ENCODE measurements at regions not wholly inside any gene's neighbourhood (a gene's known extent, or its start where the extent isn't known, plus 50 kb on each side); places are given as distances from the start of the nearest gene placed in this dataset.
"Not testable (repeated sequence)": the region's sequence is repeated elsewhere in the genome, so short reads cannot be mapped to it uniquely, and the experiment has no call there.

DNA sequence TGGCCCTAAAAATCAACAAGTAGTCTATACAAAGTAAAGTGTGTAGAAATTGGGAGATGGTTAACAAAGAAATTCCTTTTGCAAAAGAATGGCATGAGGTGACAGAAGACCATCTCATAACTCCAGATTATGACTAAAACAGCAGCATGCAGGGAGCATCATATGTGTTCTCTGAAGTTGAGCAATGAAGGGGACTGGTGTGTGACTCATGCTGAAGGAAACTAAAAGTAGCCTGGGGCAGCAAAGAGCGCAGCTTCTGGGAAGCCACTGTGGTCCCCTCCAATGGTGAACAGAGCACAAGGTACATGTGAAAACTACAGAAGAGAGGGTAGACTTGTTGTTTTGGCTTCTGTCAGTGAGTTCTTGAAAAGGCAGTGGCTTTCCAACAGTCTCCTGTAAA is 133.4 kb downstream of the MACC1 start:
- DNase-seq (ENCODE audit: low read depth in 4 of 4, low spot score in 3 of 4): no peak

DNA sequence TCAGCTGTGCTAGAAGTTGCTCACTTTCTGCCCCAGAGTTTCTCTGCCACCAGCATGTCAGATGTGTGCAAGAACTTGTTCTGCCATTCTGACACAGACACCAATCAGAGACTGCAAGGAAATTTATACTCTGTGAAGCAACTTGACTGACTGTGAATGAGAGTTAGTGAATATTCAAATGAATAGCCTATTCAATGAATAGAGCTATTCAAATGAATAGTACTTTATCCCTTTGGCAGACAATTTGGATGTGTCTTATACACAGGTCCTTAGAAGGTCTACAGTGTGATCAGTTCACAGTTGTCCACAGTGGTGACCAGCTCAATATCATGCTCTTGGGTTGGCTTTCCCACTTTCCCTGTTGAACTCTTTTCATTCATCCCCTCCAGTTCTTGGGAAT is 138.1 kb downstream of the MACC1 start:
- DNase-seq (ENCODE audit: low read depth in 4 of 4, low spot score in 3 of 4): no peak

DNA sequence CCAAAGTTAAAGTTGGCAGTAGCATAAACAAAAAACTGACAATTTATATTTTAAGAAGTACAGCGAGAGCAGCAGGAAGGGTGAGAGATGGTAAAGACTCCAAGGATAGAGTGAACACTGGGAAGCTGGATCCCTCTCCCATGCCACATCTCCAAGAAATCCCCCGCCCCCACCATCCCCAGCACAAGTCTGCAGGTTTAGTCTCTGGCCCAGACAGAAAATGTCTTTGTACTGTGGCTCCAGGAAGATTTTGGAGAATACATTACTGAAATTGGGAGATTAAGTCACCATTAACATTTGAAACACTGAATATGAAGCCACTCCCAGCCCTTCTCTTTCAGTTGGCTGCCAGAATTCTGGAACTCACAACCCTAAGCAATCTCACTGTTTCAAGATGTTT is 140.3 kb downstream of the MACC1 start:
- DNase-seq (ENCODE audit: low read depth in 4 of 4, low spot score in 3 of 4): no peak

DNA sequence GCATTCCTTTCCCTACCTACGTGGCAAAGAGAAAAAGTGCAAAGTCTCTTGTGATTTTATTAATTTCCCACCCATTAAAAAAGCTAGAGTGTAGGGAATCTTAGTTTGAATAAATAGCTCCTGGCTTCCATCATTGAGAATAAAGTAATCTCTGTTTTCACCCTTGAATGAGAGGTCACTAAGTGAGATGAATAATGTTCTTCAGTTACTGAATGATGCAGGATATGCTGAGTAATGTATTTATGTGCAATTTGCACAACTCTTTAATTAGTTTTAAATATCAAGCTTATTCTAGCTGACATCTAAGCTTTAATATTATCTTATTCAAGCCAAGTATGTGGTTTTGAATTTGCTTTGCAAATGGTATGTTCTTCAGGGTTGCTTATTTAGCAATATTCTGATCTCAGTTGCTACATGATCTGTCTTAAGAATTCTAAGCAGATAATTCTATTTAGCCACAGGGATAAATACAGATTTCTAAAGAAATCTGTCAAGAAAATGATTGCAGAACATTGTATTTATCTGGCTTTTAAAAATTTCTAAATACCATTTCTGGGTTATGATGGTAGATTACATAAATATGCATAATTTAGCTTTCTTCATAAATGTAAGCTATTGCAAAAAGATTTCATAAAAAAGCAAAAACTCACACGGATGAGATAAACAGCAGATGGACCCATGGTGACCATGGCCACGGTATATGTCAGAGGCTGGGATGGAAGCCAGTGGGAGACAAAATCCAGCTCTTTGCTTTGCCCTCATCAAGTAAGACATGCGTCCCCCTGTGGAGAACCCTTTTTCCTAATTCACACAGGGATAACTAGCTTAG is 141.0 kb downstream of the MACC1 start:
- DNase-seq (ENCODE audit: low read depth in 4 of 4, low spot score in 3 of 4): no peak

DNA sequence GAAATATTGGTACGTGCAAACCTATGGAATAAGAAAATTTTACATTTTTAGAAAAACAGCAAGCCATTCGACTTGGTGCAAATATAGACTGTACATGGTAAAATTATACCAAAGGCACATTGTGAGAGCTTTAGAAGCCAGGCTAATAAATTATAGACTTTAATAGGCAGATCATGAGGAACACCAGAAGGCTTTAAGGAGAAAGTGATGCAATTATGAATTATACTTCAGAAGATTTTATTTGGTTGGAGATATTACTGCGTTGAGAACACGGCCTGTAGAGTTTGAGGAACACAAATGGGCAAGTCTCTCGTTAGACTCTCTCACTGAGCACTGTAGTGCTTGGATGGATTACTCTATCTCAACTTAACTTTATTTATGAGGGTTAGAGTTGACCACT is 141.7 kb downstream of the MACC1 start:
- DNase-seq (ENCODE audit: low read depth in 4 of 4, low spot score in 3 of 4): no peak

DNA sequence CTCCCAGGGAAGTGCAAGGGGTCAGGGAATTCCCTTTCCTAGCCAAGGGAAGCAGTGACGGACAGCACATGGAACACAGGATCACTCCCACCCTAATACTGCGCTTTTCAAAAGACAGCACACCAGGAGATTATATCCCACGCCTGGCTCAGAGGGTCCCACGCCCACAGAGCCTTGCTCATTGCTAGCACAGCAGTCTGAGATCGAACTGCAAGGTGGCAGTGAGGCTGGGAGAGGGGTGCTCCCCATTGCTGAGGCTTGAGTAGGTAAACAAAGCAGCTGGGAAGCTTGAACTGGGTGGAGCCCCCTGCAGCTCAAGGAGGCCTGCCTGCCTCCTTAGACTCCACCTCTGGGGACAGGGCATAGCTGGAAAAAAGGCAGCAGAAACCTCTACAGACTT is 149.2 kb downstream of the MACC1 start:
- not testable (repeated sequence) for DNase-seq (ENCODE audit: low read depth in 4 of 4, low spot score in 3 of 4)

DNA sequence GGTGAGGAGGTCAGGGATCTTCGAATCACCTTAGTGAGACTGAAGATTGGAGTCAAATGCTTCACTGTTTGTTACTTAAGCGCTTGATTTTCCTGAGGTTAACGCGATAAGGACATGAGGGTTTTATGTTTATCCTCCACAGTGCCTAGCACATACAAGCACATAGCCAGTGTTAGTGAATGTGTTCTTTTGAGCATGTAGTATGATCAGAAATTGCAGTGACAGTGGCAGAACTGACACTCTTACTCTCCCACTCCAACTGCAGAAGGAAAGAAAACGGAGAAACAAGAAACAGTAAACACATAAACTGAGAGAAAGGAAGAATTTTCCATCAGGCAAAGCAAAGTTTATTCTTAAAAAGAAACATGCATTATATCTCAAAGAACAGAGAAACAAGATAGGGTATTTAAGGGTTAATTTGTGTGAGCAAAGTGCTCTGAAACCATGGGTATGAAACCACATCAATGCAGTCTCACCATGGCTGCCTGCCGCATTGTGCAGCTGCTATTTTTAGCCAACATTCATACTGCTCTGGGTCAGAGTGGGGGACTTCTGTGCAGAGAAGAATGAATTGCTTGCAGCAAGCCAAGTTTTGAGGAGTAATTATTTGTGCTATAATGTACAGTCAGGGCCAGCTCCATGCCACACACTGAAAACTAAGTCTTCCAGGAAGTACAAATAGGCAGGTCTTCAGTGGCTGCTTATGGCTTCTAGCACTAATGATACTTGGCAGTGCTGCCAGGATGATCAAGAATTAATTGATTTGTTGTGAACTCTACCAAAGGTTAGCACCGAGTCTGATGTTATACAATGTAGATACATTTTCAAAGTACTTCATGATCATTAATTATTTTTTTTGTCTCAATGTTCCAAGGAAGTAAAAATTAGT is 152.0 kb downstream of the MACC1 start:
- DNase-seq (ENCODE audit: low read depth in 4 of 4, low spot score in 3 of 4): peak in 2 of 4 donors; percentile 3 to 7

DNA sequence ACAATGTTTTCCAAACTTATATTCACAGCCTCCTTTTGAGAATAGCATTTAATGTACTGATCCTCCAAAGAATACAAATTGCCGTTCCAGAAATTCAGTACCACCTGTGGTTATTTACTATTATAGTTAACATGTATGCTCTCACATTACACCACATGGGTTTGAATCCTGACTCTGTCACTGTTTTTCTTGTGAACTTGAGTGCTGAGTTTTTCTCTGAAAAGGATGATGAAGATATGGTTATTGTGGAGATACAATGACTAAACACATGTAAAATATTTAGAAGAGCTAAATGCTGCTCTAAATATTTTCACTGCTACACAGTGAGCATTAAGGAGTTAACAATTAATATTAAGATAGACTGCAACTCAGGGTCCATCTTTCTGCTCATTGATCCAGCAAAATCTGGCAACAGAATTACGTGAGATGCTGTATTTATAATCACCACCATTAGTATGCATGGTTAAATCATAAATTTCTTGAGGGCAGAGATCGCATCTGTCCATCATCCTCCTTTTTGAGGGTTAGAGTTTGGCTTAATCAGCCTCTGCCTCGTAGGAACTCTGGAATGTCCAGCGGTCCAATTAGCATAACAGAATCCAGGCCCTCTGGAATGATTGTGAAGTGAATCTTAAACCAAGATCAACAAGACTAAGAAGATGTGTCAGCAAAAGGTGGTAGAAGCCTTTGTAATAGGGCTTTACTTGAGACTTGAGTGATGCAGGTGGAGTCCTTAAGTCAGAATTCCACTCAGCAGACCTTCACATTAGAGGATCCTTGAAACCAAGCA is 152.8 kb downstream of the MACC1 start:
- no peak for DNase-seq (ENCODE audit: low read depth in 4 of 4, low spot score in 3 of 4)

DNA sequence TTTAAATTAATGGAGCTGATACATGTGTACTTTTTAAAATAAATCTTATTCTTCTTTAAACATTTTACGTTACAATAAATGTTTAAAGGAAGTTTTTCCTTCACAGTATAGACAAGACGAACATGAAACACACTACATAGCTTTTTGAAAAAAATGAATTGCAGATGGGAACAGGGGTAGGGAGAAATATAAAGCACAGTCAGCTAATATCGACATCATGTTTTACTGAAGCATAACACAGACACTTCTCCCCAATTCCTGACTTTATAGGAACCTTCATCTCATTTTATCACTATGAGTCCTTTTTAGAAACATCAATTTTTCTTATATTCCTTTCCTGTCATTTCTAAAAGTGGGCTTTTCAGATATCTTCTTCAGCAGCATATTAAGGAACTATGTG is 153.5 kb downstream of the MACC1 start:
- DNase-seq (ENCODE audit: low read depth in 4 of 4, low spot score in 3 of 4): no peak

DNA sequence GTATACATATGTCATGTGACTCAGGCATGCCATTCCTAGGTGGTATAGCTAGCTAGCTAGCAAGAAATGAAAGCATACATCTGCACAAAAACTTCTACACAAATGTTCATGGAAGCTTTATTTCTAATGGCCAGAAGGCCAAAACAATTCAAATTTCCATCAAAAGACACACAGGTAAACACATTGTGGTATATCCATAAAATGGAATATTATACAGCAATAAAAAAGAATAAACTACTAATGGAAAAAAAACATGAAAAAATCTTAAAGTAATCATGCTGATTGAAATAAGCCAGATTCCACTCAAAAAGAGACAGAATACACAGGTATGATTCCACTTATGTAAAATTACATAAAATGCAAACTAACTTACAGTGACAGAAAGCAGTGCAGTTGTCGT is 154.3 kb downstream of the MACC1 start:
- no peak for DNase-seq (ENCODE audit: low read depth in 4 of 4, low spot score in 3 of 4)

DNA sequence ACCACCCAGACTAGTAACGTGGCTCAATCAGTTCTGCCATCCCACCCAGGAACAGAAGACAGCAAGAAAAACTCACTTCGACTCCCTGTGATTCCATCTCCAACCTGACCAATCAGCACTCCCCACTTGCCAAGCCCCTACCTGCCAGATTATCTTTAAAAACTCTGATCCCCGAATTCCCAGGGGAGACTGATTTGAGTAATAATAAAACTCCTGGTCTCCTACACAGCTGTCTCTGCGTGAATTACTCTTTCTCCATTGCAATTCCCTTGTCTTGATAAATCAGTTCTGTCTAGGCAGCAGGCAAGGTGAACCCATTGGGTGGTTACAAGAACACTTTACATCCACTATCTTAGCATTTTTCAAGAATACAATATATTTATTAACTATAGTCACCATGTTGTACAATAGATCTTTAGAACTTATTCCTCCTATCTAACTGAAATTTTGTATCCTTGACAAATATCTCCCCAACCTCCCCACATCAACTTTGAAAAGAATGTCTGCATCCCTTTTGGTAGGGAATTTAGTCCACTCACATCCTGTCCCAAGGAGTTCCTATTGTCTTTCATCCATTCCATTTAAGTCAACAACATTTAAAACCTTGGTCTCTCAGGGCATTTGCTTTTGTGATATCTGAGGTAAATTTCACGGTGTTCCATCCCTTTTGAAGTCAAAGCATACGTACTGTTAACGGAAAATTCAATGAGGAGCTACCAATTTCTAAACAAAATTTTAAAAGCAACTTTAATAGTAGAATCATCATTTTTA is 163.7 kb downstream of the MACC1 start:
- no peak for DNase-seq (ENCODE audit: low read depth in 4 of 4, low spot score in 3 of 4)

DNA sequence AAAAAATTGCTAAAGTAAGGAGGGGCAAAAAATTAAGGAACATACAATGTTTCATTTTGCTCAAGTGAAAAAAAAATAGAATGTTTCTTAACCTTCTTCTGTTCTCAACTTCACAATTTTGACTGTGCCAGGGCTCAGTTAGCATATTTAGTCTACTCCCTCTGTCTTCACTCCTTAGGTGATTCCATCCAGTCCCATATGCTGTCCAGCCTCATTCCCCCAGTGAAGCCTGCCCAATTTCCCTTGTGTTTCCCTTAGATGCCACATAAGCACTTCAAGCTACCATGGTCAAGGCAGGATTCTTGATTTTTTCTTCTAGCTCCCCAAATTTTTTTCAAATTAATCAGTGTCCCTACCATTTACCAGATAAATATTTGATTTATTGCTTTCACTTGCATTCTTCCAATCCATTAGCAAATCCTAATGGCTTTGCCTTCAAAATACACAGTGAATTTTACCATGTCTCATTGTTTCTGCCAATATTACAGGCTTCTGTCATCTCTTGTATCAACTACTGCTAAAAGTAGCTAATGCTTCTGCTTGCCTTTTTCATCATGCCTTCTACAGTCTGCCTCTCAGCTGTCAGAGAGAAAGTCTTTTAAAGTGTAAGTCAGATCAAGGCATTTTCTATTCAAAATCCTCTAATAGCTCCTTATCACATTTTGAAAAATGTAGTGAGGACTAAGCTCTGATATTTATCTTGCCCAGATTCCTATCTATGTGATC is 166.8 kb downstream of the MACC1 start:
- DNase-seq (ENCODE audit: low read depth in 4 of 4, low spot score in 3 of 4): no peak

DNA sequence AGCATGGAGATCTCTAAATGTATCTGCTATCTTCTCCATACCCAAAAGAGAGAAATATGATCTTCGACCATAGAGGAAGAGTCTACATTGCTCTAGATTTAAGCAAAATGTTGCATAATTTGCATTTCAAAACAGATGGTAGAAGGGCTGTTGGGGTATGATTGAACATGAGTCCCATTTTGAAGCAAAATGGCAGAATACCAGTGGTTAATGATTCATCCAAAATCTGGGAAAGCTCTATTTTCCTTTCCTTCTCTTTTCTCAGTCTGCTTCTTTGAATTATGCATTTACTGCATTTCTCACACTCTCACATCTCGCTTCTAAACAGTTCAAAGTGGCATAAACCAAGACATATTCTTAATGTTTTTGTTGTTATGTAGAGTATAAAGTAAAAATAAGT is 178.5 kb downstream of the MACC1 start:
- no peak for DNase-seq (ENCODE audit: low read depth in 4 of 4, low spot score in 3 of 4)

DNA sequence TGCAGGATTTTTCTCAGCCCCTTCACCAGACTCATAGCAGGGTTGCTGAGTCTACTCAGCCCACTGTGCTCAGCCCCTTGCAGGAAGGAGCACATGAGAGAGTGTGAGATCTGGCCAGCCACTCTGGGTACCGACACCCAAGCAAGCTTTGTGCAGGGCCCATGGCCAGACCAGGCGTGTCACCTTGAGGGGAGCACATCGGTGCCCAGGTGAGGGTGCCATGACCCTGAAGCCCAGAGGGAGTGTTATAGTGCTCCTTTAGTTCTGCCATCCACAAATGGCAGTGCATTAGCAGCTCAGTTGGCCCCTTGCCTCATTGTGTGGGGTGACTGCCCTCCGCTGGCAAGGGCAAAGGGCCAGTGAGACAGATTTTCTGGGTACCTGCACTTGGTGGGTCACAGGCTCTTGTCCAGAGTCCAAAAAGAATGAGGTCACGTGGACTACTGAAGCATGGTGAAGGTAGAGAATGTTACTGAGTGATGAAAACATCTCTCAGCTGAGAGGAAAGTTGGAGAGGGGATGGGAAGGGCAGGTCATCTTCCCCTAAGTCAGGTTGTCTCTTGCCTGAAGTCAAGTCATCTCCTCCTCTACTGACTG is 181.8 kb downstream of the MACC1 start:
- no peak for DNase-seq (ENCODE audit: low read depth in 4 of 4, low spot score in 3 of 4)

DNA sequence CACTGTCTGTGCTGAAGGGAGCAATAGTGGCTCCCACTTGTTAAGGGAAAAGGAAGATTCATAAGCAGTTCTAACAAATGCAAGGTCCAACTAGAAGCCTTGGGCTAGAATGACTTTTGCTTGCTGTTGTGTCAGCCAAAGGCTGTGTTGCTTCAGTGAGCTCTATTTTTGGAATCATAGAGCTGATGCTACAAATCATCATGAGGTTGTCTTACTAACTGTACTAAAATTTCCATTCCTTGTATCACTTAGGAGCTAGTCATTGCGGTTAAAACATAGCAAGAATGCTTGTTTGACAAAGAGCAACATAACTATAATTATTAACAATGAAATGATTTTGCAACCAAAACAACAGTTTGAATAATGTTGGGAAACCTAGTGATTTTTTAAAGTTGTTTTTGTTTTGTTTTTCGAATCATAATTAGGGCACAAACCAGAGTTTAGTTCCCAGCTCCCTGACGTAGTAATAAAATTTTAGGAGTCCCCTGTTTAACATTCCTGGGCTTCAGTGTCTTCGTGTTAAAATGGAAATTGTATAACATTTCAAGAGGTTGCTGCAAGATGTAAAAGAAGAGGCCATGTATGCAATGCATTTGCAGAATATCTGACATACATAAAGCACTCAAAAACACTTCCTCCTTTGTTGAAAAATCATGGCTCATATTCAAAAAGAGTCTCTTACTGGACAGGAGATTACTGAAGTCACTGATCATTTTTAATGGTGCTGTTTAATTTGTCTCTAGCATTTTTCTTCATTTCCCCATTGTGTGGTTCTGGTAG is 183.4 kb downstream of the MACC1 start:
- no peak for DNase-seq (ENCODE audit: low read depth in 4 of 4, low spot score in 3 of 4)

DNA sequence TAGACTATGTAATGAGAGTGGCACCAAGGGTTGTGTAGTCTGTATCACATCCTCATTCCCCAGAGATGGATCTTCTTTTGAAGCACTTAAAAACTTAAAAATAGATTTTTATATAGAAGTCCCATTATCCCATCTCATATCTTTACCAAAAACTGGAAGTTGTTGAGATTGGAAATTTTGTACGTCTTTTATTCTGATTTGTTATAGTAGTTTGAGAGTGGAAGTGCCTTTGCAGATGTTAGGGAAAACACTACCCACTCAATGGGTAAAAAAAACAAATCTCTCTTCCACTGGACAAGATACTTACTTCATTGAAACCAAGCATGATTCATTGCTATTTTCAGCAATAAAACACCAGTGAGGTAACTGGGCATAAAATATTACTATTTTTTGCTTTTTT is 184.4 kb downstream of the MACC1 start:
- DNase-seq (ENCODE audit: low read depth in 4 of 4, low spot score in 3 of 4): no peak

DNA sequence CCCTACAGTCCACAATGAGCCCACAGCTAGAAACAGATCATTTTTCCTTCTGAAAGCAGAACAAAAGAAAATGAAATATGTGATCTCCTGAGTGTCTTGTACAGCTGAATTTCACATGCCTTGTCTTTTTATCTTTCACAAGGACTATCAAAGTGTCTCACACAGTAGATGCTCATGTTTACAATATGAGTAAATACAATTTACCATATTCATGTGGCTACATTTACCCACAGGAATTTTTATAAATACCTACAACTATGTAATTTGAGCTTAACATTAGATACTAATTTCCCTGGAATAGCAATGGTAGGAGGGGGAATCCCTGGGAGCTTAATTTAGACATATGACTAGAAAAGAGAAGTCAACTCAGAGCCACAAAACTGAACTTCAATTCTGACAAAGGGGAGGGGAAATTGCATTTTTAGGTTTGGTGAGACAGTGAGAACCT is 186.2 kb downstream of the MACC1 start:
- DNase-seq (ENCODE audit: low read depth in 4 of 4, low spot score in 3 of 4): no peak

DNA sequence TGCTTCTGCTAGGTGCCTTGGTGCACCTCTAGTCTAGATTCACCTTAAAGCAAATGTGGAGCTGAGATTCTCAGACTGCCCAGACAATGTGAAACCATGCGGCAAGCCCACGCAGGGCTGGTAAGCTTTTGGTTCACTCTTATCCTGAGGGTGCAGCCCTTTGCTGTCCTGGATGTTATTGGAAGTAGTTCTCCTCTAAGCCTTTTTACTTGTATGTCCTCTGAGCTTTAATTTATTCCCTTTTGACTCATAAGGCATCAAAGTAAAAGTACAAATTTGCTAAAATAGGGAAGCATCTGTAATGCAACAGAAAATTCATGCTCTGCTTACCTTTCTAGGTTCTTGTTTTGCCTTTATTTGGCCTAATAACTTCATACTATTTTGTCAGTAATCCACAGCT is 186.8 kb downstream of the MACC1 start:
- DNase-seq (ENCODE audit: low read depth in 4 of 4, low spot score in 3 of 4): no peak

Measured in right renal pelvis (tissue), 4 donors.